H1 (cell line): ENCODE measurements at regions not wholly inside any gene's neighbourhood (a gene's known extent, or its start where the extent isn't known, plus 50 kb on each side); places are given as distances from the start of the nearest gene placed in this dataset.

ENCODE experiments used
- FOSL1 ChIP-seq: IDR thresholded peaks from 2 replicates; pipeline ENCODE4 v1.6.1; 2011; ENCODE audit warnings: mild to moderate bottlenecking, low read depth, low read length, moderate library complexity; ENCODE audit not compliant: insufficient read depth
- GABPA ChIP-seq: IDR thresholded peaks from 2 replicates; pipeline ENCODE4 v1.6.1; 2011; ENCODE audit warnings: mild to moderate bottlenecking, low read length, moderate library complexity, borderline replicate concordance; ENCODE audit not compliant: insufficient read depth

DNA sequence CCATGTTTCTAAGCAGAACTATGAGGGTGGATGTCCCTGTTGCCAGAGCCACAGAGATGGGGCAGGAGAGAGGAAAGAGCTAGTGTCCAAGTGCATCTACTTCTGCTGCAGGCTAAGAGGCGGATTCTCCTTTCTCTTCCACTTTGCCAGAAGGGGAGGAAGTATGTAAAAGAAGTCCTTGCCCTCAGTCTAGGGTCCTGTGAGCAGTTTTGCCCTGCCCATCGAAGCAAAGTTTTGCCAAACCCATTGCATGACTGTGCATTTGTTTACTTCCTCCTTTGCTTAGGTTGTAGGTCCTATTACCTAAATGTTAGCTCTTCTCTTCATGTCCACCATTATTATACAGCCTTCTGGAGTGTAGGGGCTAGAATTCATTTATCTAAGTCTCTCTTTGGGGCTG is 106.2 kb upstream of the ARMC2 start (continued):
- TF ChIP-seq FOSL1, result no peak
- TF ChIP-seq GABPA, result no peak
